GM12878 (cell line): ENCODE measurements at regions not wholly inside any gene's neighbourhood (a gene's known extent, or its start where the extent isn't known, plus 50 kb on each side); places are given as distances from the start of the nearest gene placed in this dataset.

Experiments
- ATAC-seq: fragments of 200-7000 bp; cut with Tn5 transposase; 3 replicates; pipeline ENCODE4 v1.9.1; 2020; ENCODE audit warnings: mild to moderate bottlenecking, moderate library complexity
- BruUV-seq: library from RNA; stranded (reverse); fragments of 400-500 nt; replicated peaks from 2 replicates; lab custom pipeline; 2021; lab: Mats Ljungman, UMichigan
- CTCF ChIA-PET: fragments of 300-600 bp; sonication (Branson Sonifier 250); formaldehyde crosslinking; extraction: SDS; loops from one replicate; lab custom pipeline; 2021; ENCODE audit warnings: inconsistent platforms; lab: Yijun Ruan, JAX
- POLR2A ChIA-PET: fragments of 350-600 bp; formaldehyde crosslinking; extraction: SDS; loops from one replicate; lab custom pipeline; 2021; ENCODE audit warnings: inconsistent platforms; lab: Charles Lee
- RAD21 ChIA-PET: fragments of 300-600 bp; sonication (Branson Sonifier 250); formaldehyde crosslinking; loops from one replicate; lab custom pipeline; 2023; ENCODE audit warnings: antibody characterized with exemption; ENCODE audit not compliant: unreplicated experiment; lab: Charles Lee
- SMC1A ChIA-PET: fragments of 300-600 bp; sonication (Branson Sonifier 250); formaldehyde crosslinking; loops from one replicate; lab custom pipeline; 2023; ENCODE audit not compliant: unreplicated experiment, uncharacterized antibody; lab: Charles Lee
- DNase-seq: peaks from one replicate; pipeline ENCODE4 v3.0.0-alpha.2; 2011; ENCODE audit warnings: low read depth, low spot score
- FAIRE-seq: peaks from 3 replicates; lab custom pipeline; 2011; peaks lifted over from hg19 to GRCh38; lab: Jason Lieb, UNC
- H2AFZ ChIP-seq: 2 replicates; pipeline ENCODE4 v1.6.0; 2011; ENCODE audit warnings: low read depth, low read length, control low read depth; ENCODE audit not compliant: control insufficient read depth
- H3K27ac ChIP-seq: 2 replicates; pipeline ENCODE4 v1.5.1; 2011; ENCODE audit warnings: control low read depth; ENCODE audit not compliant: control insufficient read depth, insufficient read depth
- H3K27me3 ChIP-seq, 2 experiments: replicated peaks in 1 of 2; 2 replicates each; pipeline versions ENCODE4 v1.6.0 to v1.6.1; 2011; ENCODE audit warnings: low read length in 1 of 2; ENCODE audit not compliant: control insufficient read depth in 2 of 2, insufficient read depth in 2 of 2
- H3K36me3 ChIP-seq, 2 experiments: 2 replicates each; pipeline ENCODE4 v1.5.1; 2011; ENCODE audit warnings: low read length in 1 of 2; ENCODE audit not compliant: control insufficient read depth in 2 of 2, insufficient read depth in 2 of 2
- H3K4me1 ChIP-seq: 2 replicates; pipeline ENCODE4 v1.6.1; 2011; ENCODE audit warnings: mild to moderate bottlenecking, low read length, moderate library complexity, mixed read lengths; ENCODE audit not compliant: control insufficient read depth, insufficient read depth
- H3K4me2 ChIP-seq: 2 replicates; pipeline ENCODE4 v1.6.0; 2011; ENCODE audit warnings: control low read depth; ENCODE audit not compliant: control insufficient read depth, insufficient read depth
- H3K4me3 ChIP-seq: fragments of 200-600 bp; sonication (generic); 2 replicates; pipeline ENCODE4 v1.5.1; 2016
- H3K79me2 ChIP-seq: 2 replicates; pipeline ENCODE4 v1.6.0; 2011; ENCODE audit warnings: low read length; ENCODE audit not compliant: control insufficient read depth, insufficient read depth
- H3K9ac ChIP-seq: 2 replicates; pipeline ENCODE4 v1.8.0; 2011; ENCODE audit warnings: low read length, control low read depth, mixed read lengths; ENCODE audit not compliant: control insufficient read depth, insufficient read depth
- H3K9me3 ChIP-seq: replicated peaks from 3 replicates; pipeline ENCODE4 v1.5.1; 2011; ENCODE audit warnings: mild to moderate bottlenecking, low read length; ENCODE audit not compliant: control insufficient read depth, insufficient read depth
- H4K20me1 ChIP-seq: 2 replicates; pipeline ENCODE4 v1.6.0; 2011; ENCODE audit not compliant: control insufficient read depth, insufficient read depth
- ASH2L ChIP-seq: fragments of 300-600, 200-600 bp; sonication (generic); IDR thresholded peaks from 2 replicates; pipeline ENCODE4 v1.6.1; 2017; ENCODE audit warnings: low read depth, mild to moderate bottlenecking, borderline replicate concordance
- CEBPB ChIP-seq, 2 experiments: fragments of 150-350 bp in 1 of 2; IDR thresholded peaks; 2 replicates each; pipeline ENCODE4 v1.6.1; 2012 to 2014; ENCODE audit warnings: low read depth in 2 of 2, low read length in 2 of 2, borderline replicate concordance in 1 of 2, inconsistent platforms in 1 of 2
- CHD1 ChIP-seq: IDR thresholded peaks from 2 replicates; pipeline ENCODE4 v1.6.1; 2012; ENCODE audit warnings: low read depth, low read length, improper control_type of control experiment
- CHD4 ChIP-seq: fragments of 200-600 bp; sonication (generic); IDR thresholded peaks from 2 replicates; pipeline ENCODE4 v1.6.1; 2016; ENCODE audit warnings: mild to moderate bottlenecking
- CREM ChIP-seq: IDR thresholded peaks from 2 replicates; pipeline ENCODE4 v1.6.1; 2014; ENCODE audit warnings: antibody characterized with exemption, low read depth
- MEF2B ChIP-seq: fragments of 450-650 bp; IDR thresholded peaks from 2 replicates; pipeline ENCODE4 v1.6.1; 2018; ENCODE audit warnings: mild to moderate bottlenecking, moderate library complexity; ENCODE audit not compliant: partially characterized antibody, poor library complexity, severe bottlenecking
- MTA2 ChIP-seq: fragments of 450-650 bp; IDR thresholded peaks from 2 replicates; pipeline ENCODE4 v1.6.1; 2016; ENCODE audit warnings: low read depth, mild to moderate bottlenecking, moderate library complexity
- NFXL1 ChIP-seq: fragments of 450-650 bp; IDR thresholded peaks from 2 replicates; pipeline ENCODE4 v1.6.1; 2017; ENCODE audit warnings: antibody characterized with exemption, mild to moderate bottlenecking, borderline replicate concordance
- RFX5 ChIP-seq: IDR thresholded peaks from 2 replicates; pipeline ENCODE4 v1.6.1; 2011; ENCODE audit warnings: low read depth, low read length, improper control_type of control experiment
- TBL1XR1 ChIP-seq: IDR thresholded peaks from 2 replicates; pipeline ENCODE4 v1.6.1; 2012; ENCODE audit warnings: low read depth, low read length, improper control_type of control experiment
- ZNF274 ChIP-seq: IDR thresholded peaks from one replicate; pipeline ENCODE4 v1.8.0; 2011; ENCODE audit not compliant: insufficient read length, insufficient read depth
- in situ Hi-C: fragments of 300-500 bp; cut with MboI; formaldehyde crosslinking; loops from 9 replicates; pipeline ENCODE4 v1.14.3; 2018; ENCODE audit warnings: mixed read lengths
- intact Hi-C: fragments of 100-400 bp; cut with micrococcal nuclease; formaldehyde crosslinking; loops from one replicate; pipeline ENCODE4 v1.14.2; 2022; ENCODE audit not compliant: unreplicated experiment
- TF ChIP-seq, protein P1 (sequence below): IDR thresholded peaks from 2 replicates; pipeline ENCODE4 v1.6.1; 2011; ENCODE audit warnings: borderline replicate concordance, low read depth, mild to moderate bottlenecking, moderate library complexity, mixed read lengths, low read length; ENCODE audit not compliant: insufficient read depth; ENCODE audit errors: extremely low read length
- TF ChIP-seq, protein P2 (sequence below): fragments of 450-650 bp; formaldehyde crosslinking; IDR thresholded peaks from 2 replicates; pipeline ENCODE4 v1.4.0; 2022; ENCODE audit warnings: mild to moderate bottlenecking, moderate library complexity
- TF ChIP-seq, protein P3 (sequence below): fragments of 450-650 bp; IDR thresholded peaks from 2 replicates; pipeline ENCODE4 v1.6.1; 2014; ENCODE audit warnings: mild to moderate bottlenecking
- TF ChIP-seq, protein P4 (sequence below): IDR thresholded peaks from 2 replicates; pipeline ENCODE4 v1.6.1; 2012; ENCODE audit warnings: low read depth, low read length, improper control_type of control experiment
- TF ChIP-seq, protein P5 (sequence below): fragments of 450-650 bp; IDR thresholded peaks from 2 replicates; pipeline ENCODE4 v1.6.1; 2017; ENCODE audit warnings: mild to moderate bottlenecking, moderate library complexity

DNA sequence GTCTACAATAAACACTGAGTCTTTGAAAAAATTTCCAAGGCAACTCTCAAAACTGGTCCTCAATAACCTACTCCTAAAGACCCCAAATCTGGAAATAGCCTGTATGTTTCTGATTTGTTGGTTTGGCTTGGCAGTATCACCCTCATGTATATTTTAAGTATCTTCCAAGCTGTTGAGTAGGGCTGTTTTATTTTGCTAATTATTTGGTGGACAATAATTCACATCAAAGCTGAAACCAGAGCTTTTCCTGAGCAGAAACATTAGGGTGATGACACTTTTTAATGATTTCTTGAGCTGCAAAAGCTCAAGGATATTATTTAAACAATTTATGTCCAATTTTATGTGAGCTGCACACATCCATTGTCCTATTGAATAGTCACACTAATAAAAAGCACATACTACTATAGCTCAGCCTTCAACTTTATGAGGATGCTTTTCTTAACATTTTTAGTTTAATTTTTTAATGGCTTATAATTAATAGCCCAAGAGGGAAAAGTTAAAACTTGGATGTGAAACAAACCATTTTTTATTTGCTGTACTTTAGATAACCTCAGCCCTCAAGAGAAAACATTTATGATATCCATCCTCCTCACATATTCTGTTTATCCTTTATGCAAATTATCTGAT lies 393.1 kb downstream of the TAF11L14 start:
- H3K79me2 ChIP-seq, result no peaks in the 10 kb centered on the region
- ChIA-PET SMC1A (no interaction called here), RAD21 (no interaction called here), POLR2A (no interaction called here), CTCF (no interaction called here)
- H3K4me2 ChIP-seq, result no peak overlapping the region
- no peaks in the 10 kb centered on the region; the same call in 2 of the 3 replicates for H3K9me3 ChIP-seq
- no peak overlapping the region for H3K4me3 ChIP-seq
- H2AFZ ChIP-seq, result no peak overlapping the region
- ATAC-seq (no peak), DNase-seq (no peak), FAIRE-seq (no peak)
- H3K27ac ChIP-seq, result no peak overlapping the region
- H3K9ac ChIP-seq, result no peak overlapping the region
- in situ Hi-C loops, result no loop called here
- no peaks in the 10 kb centered on the region for H3K27me3 ChIP-seq
- H3K4me1 ChIP-seq, result no peaks in the 10 kb centered on the region
- no peaks in the 10 kb centered on the region for H3K36me3 ChIP-seq
- intact Hi-C loops, result no loop called here
- H4K20me1 ChIP-seq, result no peaks in the 10 kb centered on the region
- BruUV-seq, result no TSS peak
- TF ChIP-seq MEF2B (no peak), CREM (no peak), CHD1 (no peak), ZNF274 (no peak), ASH2L (no peak), RFX5 (no peak), TBL1XR1 (no peak), CHD4 (no peak), NFXL1 (no peak), CEBPB (IDR thresholded peaks at IDR 0.05; ENCODE audit: borderline replicate concordance in 1 of 2, low read depth in 2 of 2, low read length in 2 of 2) (no peak), MTA2 (no peak)
- TF ChIP-seq, protein P1, sequence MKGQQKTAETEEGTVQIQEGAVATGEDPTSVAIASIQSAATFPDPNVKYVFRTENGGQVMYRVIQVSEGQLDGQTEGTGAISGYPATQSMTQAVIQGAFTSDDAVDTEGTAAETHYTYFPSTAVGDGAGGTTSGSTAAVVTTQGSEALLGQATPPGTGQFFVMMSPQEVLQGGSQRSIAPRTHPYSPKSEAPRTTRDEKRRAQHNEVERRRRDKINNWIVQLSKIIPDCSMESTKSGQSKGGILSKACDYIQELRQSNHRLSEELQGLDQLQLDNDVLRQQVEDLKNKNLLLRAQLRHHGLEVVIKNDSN, result no peak
- TF ChIP-seq, protein P2, sequence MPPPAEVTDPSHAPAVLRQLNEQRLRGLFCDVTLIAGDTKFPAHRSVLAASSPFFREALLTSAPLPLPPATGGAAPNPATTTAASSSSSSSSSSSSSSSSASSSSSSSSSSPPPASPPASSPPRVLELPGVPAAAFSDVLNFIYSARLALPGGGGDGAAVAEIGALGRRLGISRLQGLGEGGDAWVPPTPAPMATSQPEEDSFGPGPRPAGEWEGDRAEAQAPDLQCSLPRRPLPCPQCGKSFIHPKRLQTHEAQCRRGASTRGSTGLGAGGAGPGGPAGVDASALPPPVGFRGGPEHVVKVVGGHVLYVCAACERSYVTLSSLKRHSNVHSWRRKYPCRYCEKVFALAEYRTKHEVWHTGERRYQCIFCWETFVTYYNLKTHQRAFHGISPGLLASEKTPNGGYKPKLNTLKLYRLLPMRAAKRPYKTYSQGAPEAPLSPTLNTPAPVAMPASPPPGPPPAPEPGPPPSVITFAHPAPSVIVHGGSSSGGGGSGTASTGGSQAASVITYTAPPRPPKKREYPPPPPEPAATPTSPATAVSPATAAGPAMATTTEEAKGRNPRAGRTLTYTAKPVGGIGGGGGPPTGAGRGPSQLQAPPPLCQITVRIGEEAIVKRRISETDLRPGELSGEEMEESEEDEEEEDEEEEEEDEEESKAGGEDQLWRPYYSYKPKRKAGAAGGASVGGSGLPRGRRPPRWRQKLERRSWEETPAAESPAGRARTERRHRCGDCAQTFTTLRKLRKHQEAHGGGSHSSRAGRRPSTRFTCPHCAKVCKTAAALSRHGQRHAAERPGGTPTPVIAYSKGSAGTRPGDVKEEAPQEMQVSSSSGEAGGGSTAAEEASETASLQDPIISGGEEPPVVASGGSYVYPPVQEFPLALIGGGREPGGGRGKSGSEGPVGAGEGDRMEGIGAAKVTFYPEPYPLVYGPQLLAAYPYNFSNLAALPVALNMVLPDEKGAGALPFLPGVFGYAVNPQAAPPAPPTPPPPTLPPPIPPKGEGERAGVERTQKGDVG (CRISPR knock-in tag), result no peak
- TF ChIP-seq, protein P3, sequence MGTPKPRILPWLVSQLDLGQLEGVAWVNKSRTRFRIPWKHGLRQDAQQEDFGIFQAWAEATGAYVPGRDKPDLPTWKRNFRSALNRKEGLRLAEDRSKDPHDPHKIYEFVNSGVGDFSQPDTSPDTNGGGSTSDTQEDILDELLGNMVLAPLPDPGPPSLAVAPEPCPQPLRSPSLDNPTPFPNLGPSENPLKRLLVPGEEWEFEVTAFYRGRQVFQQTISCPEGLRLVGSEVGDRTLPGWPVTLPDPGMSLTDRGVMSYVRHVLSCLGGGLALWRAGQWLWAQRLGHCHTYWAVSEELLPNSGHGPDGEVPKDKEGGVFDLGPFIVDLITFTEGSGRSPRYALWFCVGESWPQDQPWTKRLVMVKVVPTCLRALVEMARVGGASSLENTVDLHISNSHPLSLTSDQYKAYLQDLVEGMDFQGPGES, result no peak
- TF ChIP-seq, protein P4, sequence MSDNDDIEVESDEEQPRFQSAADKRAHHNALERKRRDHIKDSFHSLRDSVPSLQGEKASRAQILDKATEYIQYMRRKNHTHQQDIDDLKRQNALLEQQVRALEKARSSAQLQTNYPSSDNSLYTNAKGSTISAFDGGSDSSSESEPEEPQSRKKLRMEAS, result no peak
- TF ChIP-seq, protein P5, sequence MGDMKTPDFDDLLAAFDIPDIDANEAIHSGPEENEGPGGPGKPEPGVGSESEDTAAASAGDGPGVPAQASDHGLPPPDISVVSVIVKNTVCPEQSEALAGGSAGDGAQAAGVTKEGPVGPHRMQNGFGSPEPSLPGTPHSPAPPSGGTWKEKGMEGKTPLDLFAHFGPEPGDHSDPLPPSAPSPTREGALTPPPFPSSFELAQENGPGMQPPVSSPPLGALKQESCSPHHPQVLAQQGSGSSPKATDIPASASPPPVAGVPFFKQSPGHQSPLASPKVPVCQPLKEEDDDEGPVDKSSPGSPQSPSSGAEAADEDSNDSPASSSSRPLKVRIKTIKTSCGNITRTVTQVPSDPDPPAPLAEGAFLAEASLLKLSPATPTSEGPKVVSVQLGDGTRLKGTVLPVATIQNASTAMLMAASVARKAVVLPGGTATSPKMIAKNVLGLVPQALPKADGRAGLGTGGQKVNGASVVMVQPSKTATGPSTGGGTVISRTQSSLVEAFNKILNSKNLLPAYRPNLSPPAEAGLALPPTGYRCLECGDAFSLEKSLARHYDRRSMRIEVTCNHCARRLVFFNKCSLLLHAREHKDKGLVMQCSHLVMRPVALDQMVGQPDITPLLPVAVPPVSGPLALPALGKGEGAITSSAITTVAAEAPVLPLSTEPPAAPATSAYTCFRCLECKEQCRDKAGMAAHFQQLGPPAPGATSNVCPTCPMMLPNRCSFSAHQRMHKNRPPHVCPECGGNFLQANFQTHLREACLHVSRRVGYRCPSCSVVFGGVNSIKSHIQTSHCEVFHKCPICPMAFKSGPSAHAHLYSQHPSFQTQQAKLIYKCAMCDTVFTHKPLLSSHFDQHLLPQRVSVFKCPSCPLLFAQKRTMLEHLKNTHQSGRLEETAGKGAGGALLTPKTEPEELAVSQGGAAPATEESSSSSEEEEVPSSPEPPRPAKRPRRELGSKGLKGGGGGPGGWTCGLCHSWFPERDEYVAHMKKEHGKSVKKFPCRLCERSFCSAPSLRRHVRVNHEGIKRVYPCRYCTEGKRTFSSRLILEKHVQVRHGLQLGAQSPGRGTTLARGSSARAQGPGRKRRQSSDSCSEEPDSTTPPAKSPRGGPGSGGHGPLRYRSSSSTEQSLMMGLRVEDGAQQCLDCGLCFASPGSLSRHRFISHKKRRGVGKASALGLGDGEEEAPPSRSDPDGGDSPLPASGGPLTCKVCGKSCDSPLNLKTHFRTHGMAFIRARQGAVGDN, result no peak
